K562 (cell line): ENCODE measurements at regions not wholly inside any gene's neighbourhood (a gene's known extent, or its start where the extent isn't known, plus 50 kb on each side); places are given as distances from the start of the nearest gene placed in this dataset.

ENCODE experiments used
- C11orf30 ChIP-seq: fragments of 450-650 bp; IDR thresholded peaks from 2 replicates; pipeline ENCODE4 v1.6.1; 2016; ENCODE audit warnings: low read depth, mild to moderate bottlenecking
- CBX5 ChIP-seq: IDR thresholded peaks from 2 replicates; pipeline ENCODE4 v1.6.1; 2014; ENCODE audit warnings: low read depth, borderline replicate concordance
- JUND ChIP-seq, 2 experiments: IDR thresholded peaks; 2 replicates in 1 of 2; 3 replicates in 1 of 2; pipeline ENCODE4 v1.6.1; 2011; ENCODE audit warnings: borderline replicate concordance in 2 of 2, low read depth in 2 of 2, low read length in 2 of 2, improper control_type of control experiment in 1 of 2, missing biosample characterization in 1 of 2, missing genetic modification characterization in 1 of 2, missing genetic modification reagents in 1 of 2
- KDM1A ChIP-seq, 2 experiments: fragments of 450-650 bp; IDR thresholded peaks; 2 replicates each; pipeline ENCODE4 v1.6.1; 2016; ENCODE audit warnings: mild to moderate bottlenecking in 2 of 2
- L3MBTL2 ChIP-seq: fragments of 450-650 bp; IDR thresholded peaks from 2 replicates; pipeline ENCODE4 v1.6.1; 2016; ENCODE audit warnings: mild to moderate bottlenecking, moderate library complexity
- MAFF ChIP-seq: IDR thresholded peaks from 2 replicates; pipeline ENCODE4 v1.6.1; 2012; ENCODE audit warnings: low read length, improper control_type of control experiment
- ZNF282 ChIP-seq: sonication (generic); formaldehyde crosslinking; IDR thresholded peaks from 2 replicates; pipeline ENCODE4 v1.8.1; 2023; ENCODE audit warnings: missing genetic modification reagents
- ZNF316 ChIP-seq: fragments of 450-650 bp; IDR thresholded peaks from 2 replicates; pipeline ENCODE4 v1.6.1; 2016
- TF ChIP-seq, protein P1 (sequence below), 2 experiments: IDR thresholded peaks in 1 of 2; conservative IDR thresholded peaks in 1 of 2; 2 replicates each; pipeline ENCODE4 v1.6.1; 2016; ENCODE audit warnings: low read depth in 2 of 2, mild to moderate bottlenecking in 1 of 2, missing compliant biosample characterization in 1 of 2, missing genetic modification characterization in 1 of 2, moderate library complexity in 1 of 2
- TF ChIP-seq, protein P2 (sequence below): sonication (generic); formaldehyde crosslinking; IDR thresholded peaks from 2 replicates; pipeline ENCODE4 v1.9.0; 2022; ENCODE audit warnings: mild to moderate bottlenecking, missing genetic modification reagents
- TF ChIP-seq, protein P3 (sequence below), 3 experiments: IDR thresholded peaks in 2 of 3; conservative IDR thresholded peaks in 1 of 3; 2 replicates each; pipeline ENCODE4 v1.5.1; 2011 to 2012; ENCODE audit warnings: low read length in 3 of 3, mild to moderate bottlenecking in 3 of 3, control low read depth in 2 of 3, improper control_type of control experiment in 1 of 3, inconsistent platforms in 1 of 3, low read depth in 1 of 3, mixed read lengths in 1 of 3, moderate library complexity in 1 of 3; ENCODE audit not compliant: insufficient read depth in 2 of 3
- TF ChIP-seq, protein P4 (sequence below): sonication (generic); formaldehyde crosslinking; IDR thresholded peaks from 2 replicates; pipeline ENCODE4 v1.5.0; 2020; ENCODE audit warnings: missing genetic modification reagents

DNA sequence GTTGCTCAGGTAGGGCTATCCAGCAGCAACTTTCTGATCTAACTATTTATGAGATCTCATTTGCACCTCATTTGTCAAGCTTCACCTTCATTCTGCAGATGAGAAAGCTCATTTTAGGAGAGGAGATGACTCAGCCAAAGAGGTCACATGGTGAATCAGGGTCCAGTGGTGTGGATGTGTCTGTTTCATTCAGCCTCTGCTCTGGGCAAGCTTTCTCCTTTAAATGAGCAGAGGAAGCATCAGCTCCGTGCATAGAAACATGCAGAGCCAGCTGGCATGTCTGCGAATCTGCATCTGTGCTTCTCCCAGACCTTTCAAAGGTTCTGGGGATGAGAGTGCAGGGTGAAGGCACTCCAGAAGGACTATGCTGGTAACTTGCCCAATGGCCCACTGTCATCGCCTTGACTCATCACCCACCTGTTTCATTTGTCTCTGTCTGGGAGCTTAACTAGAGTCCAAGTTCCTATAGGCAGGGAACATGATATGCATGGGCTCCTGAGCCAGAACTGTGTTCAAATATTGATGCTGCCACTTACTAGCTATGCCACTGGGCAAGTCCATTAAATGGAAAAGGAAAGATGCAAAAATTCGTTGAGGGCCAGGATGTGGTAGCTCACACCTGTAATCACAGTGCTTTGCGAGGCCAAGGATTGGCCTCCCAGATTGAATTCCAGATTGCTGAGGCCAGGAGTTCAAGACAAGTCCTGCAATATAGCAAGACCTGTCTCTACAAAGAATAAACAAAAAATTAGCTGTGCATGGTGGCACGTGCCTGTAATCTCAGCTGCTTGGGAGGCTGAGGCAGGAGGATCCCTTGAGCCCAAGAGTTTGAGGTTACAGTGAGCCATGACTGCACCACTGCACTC is 67.1 kb upstream of the NLK start (continued):
- TF ChIP-seq, protein P1, sequence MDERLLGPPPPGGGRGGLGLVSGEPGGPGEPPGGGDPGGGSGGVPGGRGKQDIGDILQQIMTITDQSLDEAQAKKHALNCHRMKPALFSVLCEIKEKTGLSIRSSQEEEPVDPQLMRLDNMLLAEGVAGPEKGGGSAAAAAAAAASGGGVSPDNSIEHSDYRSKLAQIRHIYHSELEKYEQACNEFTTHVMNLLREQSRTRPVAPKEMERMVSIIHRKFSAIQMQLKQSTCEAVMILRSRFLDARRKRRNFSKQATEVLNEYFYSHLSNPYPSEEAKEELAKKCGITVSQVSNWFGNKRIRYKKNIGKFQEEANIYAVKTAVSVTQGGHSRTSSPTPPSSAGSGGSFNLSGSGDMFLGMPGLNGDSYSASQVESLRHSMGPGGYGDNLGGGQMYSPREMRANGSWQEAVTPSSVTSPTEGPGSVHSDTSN (CRISPR knock-in tag; IDR thresholded peaks at IDR 0.05; ENCODE audit: low read depth): no peak
- TF ChIP-seq, protein P1 (tag; conservative IDR thresholded peaks at IDR 0.05; ENCODE audit: low read depth): peak; percentile 50; the same call in 1 of the 2 replicates
- TF ChIP-seq ZNF316 (peak; percentile 87), C11orf30 (peak; percentile 82), JUND (IDR thresholded peaks at IDR 0.05; ENCODE audit: borderline replicate concordance, low read depth, low read length) (peak; percentile 85; the same call in 1 of the 2 replicates), JUND (tag; IDR thresholded peaks at IDR 0.05; ENCODE audit: borderline replicate concordance, low read depth, low read length) (peak; percentile 72; the same call in 1 of the 3 replicates), CBX5 (no peak), KDM1A (IDR thresholded peaks at IDR 0.05) (peak; percentile 78 to 79), MAFF (peak; percentile 56; the same call in 1 of the 2 replicates), ZNF282 (CRISPR knock-in tag) (no peak), L3MBTL2 (peak; percentile 58; the same call in 1 of the 2 replicates)
- TF ChIP-seq, protein P2, sequence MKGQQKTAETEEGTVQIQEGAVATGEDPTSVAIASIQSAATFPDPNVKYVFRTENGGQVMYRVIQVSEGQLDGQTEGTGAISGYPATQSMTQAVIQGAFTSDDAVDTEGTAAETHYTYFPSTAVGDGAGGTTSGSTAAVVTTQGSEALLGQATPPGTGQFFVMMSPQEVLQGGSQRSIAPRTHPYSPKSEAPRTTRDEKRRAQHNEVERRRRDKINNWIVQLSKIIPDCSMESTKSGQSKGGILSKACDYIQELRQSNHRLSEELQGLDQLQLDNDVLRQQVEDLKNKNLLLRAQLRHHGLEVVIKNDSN: peak; percentile 69
- TF ChIP-seq, protein P3, sequence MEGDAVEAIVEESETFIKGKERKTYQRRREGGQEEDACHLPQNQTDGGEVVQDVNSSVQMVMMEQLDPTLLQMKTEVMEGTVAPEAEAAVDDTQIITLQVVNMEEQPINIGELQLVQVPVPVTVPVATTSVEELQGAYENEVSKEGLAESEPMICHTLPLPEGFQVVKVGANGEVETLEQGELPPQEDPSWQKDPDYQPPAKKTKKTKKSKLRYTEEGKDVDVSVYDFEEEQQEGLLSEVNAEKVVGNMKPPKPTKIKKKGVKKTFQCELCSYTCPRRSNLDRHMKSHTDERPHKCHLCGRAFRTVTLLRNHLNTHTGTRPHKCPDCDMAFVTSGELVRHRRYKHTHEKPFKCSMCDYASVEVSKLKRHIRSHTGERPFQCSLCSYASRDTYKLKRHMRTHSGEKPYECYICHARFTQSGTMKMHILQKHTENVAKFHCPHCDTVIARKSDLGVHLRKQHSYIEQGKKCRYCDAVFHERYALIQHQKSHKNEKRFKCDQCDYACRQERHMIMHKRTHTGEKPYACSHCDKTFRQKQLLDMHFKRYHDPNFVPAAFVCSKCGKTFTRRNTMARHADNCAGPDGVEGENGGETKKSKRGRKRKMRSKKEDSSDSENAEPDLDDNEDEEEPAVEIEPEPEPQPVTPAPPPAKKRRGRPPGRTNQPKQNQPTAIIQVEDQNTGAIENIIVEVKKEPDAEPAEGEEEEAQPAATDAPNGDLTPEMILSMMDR (IDR thresholded peaks at IDR 0.05 in 2 of 3, conservative IDR thresholded peaks at IDR 0.05 in 1 of 3; ENCODE audit: insufficient read depth in 2 of 3, low read depth in 1 of 3, low read length in 3 of 3): no peak
- TF ChIP-seq, protein P4, sequence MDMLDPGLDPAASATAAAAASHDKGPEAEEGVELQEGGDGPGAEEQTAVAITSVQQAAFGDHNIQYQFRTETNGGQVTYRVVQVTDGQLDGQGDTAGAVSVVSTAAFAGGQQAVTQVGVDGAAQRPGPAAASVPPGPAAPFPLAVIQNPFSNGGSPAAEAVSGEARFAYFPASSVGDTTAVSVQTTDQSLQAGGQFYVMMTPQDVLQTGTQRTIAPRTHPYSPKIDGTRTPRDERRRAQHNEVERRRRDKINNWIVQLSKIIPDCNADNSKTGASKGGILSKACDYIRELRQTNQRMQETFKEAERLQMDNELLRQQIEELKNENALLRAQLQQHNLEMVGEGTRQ: peak; percentile 74
- TF ChIP-seq, all 486 proteins: peak for 22
